ENCODE measurements at regions not wholly inside any gene's neighbourhood (a gene's known extent, or its start where the extent isn't known, plus 50 kb on each side); places are given as distances from the start of the nearest gene placed in this dataset.

GRCh38 chr17:65312718-65313377, 175.7 kb downstream of the RGS9 start:
- H3K4me1 ChIP-seq (ENCODE audit: control insufficient read depth in 2 of 2, insufficient read depth in 2 of 2, low read length in 2 of 2): no peaks in the 10 kb centered on the region
- H3K36me3 Mint-ChIP-seq: no peaks in the 10 kb centered on the region
- ATAC-seq (no peak), DNase-seq (no peak)
- CTCF ChIA-PET: no interaction called here
- H3K4me3 ChIP-seq (ENCODE audit: low read length): no peak overlapping the region
- H3K9me3 ChIP-seq (ENCODE audit: control insufficient read depth in 2 of 3, low read length in 3 of 3): no peaks in the 10 kb centered on the region
- peaks cover 0 to 2% (median 0%) of the 10 kb centered on the region in 11 donors for H3K9me3 Mint-ChIP-seq
- peaks cover 24 to 51% (median 30%) of the 10 kb centered on the region in 5 donors for H3K27me3 Mint-ChIP-seq
- H3K36me3 ChIP-seq (ENCODE audit: control insufficient read depth in 2 of 3, insufficient read depth in 3 of 3, low read length in 3 of 3): no peaks in the 10 kb centered on the region
- no peak overlapping the region for H3K27ac Mint-ChIP-seq
- intact Hi-C loops (cut with micrococcal nuclease): no loop called here
- H3K27ac ChIP-seq (ENCODE audit: low read depth, low read length): no peak overlapping the region
- H3K27me3 ChIP-seq (ENCODE audit: control insufficient read depth in 2 of 2, insufficient read depth in 2 of 2, low read length in 2 of 2): no peaks in the 10 kb centered on the region
- peaks cover 0 to 7% (median 5%) of the 10 kb centered on the region in 7 donors for H3K4me1 Mint-ChIP-seq
- no peak overlapping the region for H3K4me3 Mint-ChIP-seq
- POLR2A ChIA-PET: no interaction called here

- H3K27ac Mint-ChIP-seq: no peak overlapping the region
- POLR2A ChIA-PET: no interaction called here
- intact Hi-C loops (cut with micrococcal nuclease): no loop called here
- Histone ChIP-seq H3K27ac (ENCODE audit: low read depth, low read length) (no peak overlapping the region), H3K4me1 (ENCODE audit: control insufficient read depth in 2 of 2, insufficient read depth in 2 of 2, low read length in 2 of 2) (no peaks in the 10 kb centered on the region), H3K9me3 (ENCODE audit: control insufficient read depth in 2 of 3, low read length in 3 of 3) (no peaks in the 10 kb centered on the region), H3K27me3 (ENCODE audit: control insufficient read depth in 2 of 2, insufficient read depth in 2 of 2, low read length in 2 of 2) (no peaks in the 10 kb centered on the region), H3K4me3 (ENCODE audit: low read length) (no peak overlapping the region), H3K36me3 (ENCODE audit: control insufficient read depth in 2 of 3, insufficient read depth in 3 of 3, low read length in 3 of 3) (no peaks in the 10 kb centered on the region)
- no peaks in the 10 kb centered on the region for H3K36me3 Mint-ChIP-seq
- H3K9me3 Mint-ChIP-seq: peaks cover 0 to 2% (median 0%) of the 10 kb centered on the region in 11 donors
- peaks cover 24 to 46% (median 28%) of the 10 kb centered on the region in 5 donors for H3K27me3 Mint-ChIP-seq
- no peak for DNase-seq
- peaks cover 0 to 7% (median 5%) of the 10 kb centered on the region in 7 donors for H3K4me1 Mint-ChIP-seq
- CTCF ChIA-PET: no interaction called here
- no peak for ATAC-seq
- H3K4me3 Mint-ChIP-seq: no peak overlapping the region
These were observed 174.1 kb downstream of the RGS9 start for GRCh38 chr17:65311261-65311660.

- no peak overlapping the region for H3K27ac Mint-ChIP-seq
- ChIA-PET POLR2A (no interaction called here), CTCF (no interaction called here)
- Histone ChIP-seq H3K4me3 (ENCODE audit: low read length) (no peak overlapping the region), H3K27ac (ENCODE audit: low read depth, low read length) (no peak overlapping the region), H3K36me3 (ENCODE audit: control insufficient read depth in 2 of 3, insufficient read depth in 3 of 3, low read length in 3 of 3) (no peaks in the 10 kb centered on the region), H3K27me3 (ENCODE audit: control insufficient read depth in 2 of 2, insufficient read depth in 2 of 2, low read length in 2 of 2) (no peaks in the 10 kb centered on the region), H3K9me3 (ENCODE audit: control insufficient read depth in 2 of 3, low read length in 3 of 3) (no peaks in the 10 kb centered on the region), H3K4me1 (ENCODE audit: control insufficient read depth in 2 of 2, insufficient read depth in 2 of 2, low read length in 2 of 2) (no peaks in the 10 kb centered on the region)
- H3K27me3 Mint-ChIP-seq: peaks cover 15 to 27% (median 20%) of the 10 kb centered on the region in 5 donors
- intact Hi-C loops (cut with micrococcal nuclease): no loop called here
- no peaks in the 10 kb centered on the region for H3K36me3 Mint-ChIP-seq
- H3K4me1 Mint-ChIP-seq: peaks cover 0 to 4% (median 0%) of the 10 kb centered on the region in 7 donors
- H3K4me3 Mint-ChIP-seq: no peak overlapping the region
- DNase-seq: no peak
- ATAC-seq: no peak
- H3K9me3 Mint-ChIP-seq: peaks cover 0 to 3% (median 0%) of the 10 kb centered on the region in 11 donors
These were observed 170.8 kb downstream of the RGS9 start for GRCh38 chr17:65307961-65308316.

GRCh38 chr17:65307081-65307960, 170.2 kb downstream of the RGS9 start:
- Histone ChIP-seq H3K36me3 (ENCODE audit: control insufficient read depth in 2 of 3, insufficient read depth in 3 of 3, low read length in 3 of 3) (no peaks in the 10 kb centered on the region), H3K9me3 (ENCODE audit: control insufficient read depth in 2 of 3, low read length in 3 of 3) (no peaks in the 10 kb centered on the region), H3K4me1 (ENCODE audit: control insufficient read depth in 2 of 2, insufficient read depth in 2 of 2, low read length in 2 of 2) (no peaks in the 10 kb centered on the region), H3K27me3 (ENCODE audit: control insufficient read depth in 2 of 2, insufficient read depth in 2 of 2, low read length in 2 of 2) (no peaks in the 10 kb centered on the region), H3K4me3 (ENCODE audit: low read length) (no peak overlapping the region), H3K27ac (ENCODE audit: low read depth, low read length) (no peak overlapping the region)
- Mint-ChIP-seq H3K27me3 (peaks cover 15 to 30% (median 21%) of the 10 kb centered on the region in 5 donors), H3K4me1 (peaks cover 0 to 1% (median 0%) of the 10 kb centered on the region in 7 donors), H3K36me3 (no peaks in the 10 kb centered on the region), H3K27ac (no peak overlapping the region), H3K4me3 (no peak overlapping the region), H3K9me3 (peaks cover 0 to 3% (median 0%) of the 10 kb centered on the region in 11 donors)
- POLR2A ChIA-PET: no interaction called here
- no peak for ATAC-seq
- CTCF ChIA-PET: no interaction called here
- DNase-seq: no peak
- intact Hi-C loops (cut with micrococcal nuclease): no loop called here

GRCh38 chr17:65305778-65306177, 168.6 kb downstream of the RGS9 start:
- H3K9me3 ChIP-seq (ENCODE audit: control insufficient read depth in 2 of 3, low read length in 3 of 3): no peaks in the 10 kb centered on the region
- Mint-ChIP-seq H3K9me3 (peaks cover 0 to 3% (median 0%) of the 10 kb centered on the region in 11 donors), H3K27ac (no peak overlapping the region), H3K36me3 (no peaks in the 10 kb centered on the region), H3K27me3 (peaks cover 11 to 20% (median 15%) of the 10 kb centered on the region in 5 donors), H3K4me1 (peaks cover 0 to 1% (median 0%) of the 10 kb centered on the region in 7 donors), H3K4me3 (no peak overlapping the region)
- H3K27me3 ChIP-seq (ENCODE audit: control insufficient read depth in 2 of 2, insufficient read depth in 2 of 2, low read length in 2 of 2): no peaks in the 10 kb centered on the region
- H3K4me1 ChIP-seq (ENCODE audit: control insufficient read depth in 2 of 2, insufficient read depth in 2 of 2, low read length in 2 of 2): no peaks in the 10 kb centered on the region
- intact Hi-C loops (cut with micrococcal nuclease): no loop called here
- ATAC-seq (no peak), DNase-seq (no peak)
- no peaks in the 10 kb centered on the region for H3K36me3 ChIP-seq (ENCODE audit: control insufficient read depth in 2 of 3, insufficient read depth in 3 of 3, low read length in 3 of 3)
- ChIA-PET CTCF (no interaction called here), POLR2A (no interaction called here)
- no peak overlapping the region for H3K4me3 ChIP-seq (ENCODE audit: low read length)
- no peak overlapping the region for H3K27ac ChIP-seq (ENCODE audit: low read depth, low read length)

GRCh38 chr17:65305116-65305515, 167.9 kb downstream of the RGS9 start:
- Histone ChIP-seq H3K9me3 (ENCODE audit: control insufficient read depth in 2 of 3, low read length in 3 of 3) (no peaks in the 10 kb centered on the region), H3K27me3 (ENCODE audit: control insufficient read depth in 2 of 2, insufficient read depth in 2 of 2, low read length in 2 of 2) (no peaks in the 10 kb centered on the region), H3K27ac (ENCODE audit: low read depth, low read length) (no peak overlapping the region), H3K4me1 (ENCODE audit: control insufficient read depth in 2 of 2, insufficient read depth in 2 of 2, low read length in 2 of 2) (no peaks in the 10 kb centered on the region), H3K4me3 (ENCODE audit: low read length) (no peak overlapping the region), H3K36me3 (ENCODE audit: control insufficient read depth in 2 of 3, insufficient read depth in 3 of 3, low read length in 3 of 3) (no peaks in the 10 kb centered on the region)
- ATAC-seq: no peak
- H3K36me3 Mint-ChIP-seq: no peaks in the 10 kb centered on the region
- H3K4me1 Mint-ChIP-seq: peaks cover 0 to 1% (median 0%) of the 10 kb centered on the region in 7 donors
- H3K27me3 Mint-ChIP-seq: peaks cover 9 to 20% (median 11%) of the 10 kb centered on the region in 5 donors
- intact Hi-C loops (cut with micrococcal nuclease): no loop called here
- ChIA-PET CTCF (no interaction called here), POLR2A (no interaction called here)
- H3K4me3 Mint-ChIP-seq: no peak overlapping the region
- H3K27ac Mint-ChIP-seq: no peak overlapping the region
- DNase-seq: no peak
- H3K9me3 Mint-ChIP-seq: peaks cover 0 to 3% (median 0%) of the 10 kb centered on the region in 11 donors

All from naive thymus-derived CD4-positive, alpha-beta T cell (primary cell).